HT-29 (cell line): ENCODE measurements at regions not wholly inside any gene's neighbourhood (a gene's known extent, or its start where the extent isn't known, plus 50 kb on each side); places are given as distances from the start of the nearest gene placed in this dataset.

Source experiments
- DNase-seq: peaks from one replicate; pipeline ENCODE4 v3.0.0-alpha.2; 2015; ENCODE audit warnings: low spot score

GRCh38 chr9:7984692-7985091 lies 185.1 kb upstream of the DMAC1 start:
- no peak for DNase-seq

- no peak for DNase-seq
Observed at GRCh38 chr9:7984203-7984602, 184.6 kb upstream of the DMAC1 start.

- DNase-seq: no peak
Observed at GRCh38 chr9:7983490-7983889, 183.9 kb upstream of the DMAC1 start.

GRCh38 chr9:7982907-7983306 lies 183.3 kb upstream of the DMAC1 start:
- no peak for DNase-seq

- no peak for DNase-seq
Observed at GRCh38 chr9:7980691-7981289, 181.2 kb upstream of the DMAC1 start.

GRCh38 chr9:7980041-7980440 lies 180.5 kb upstream of the DMAC1 start:
- DNase-seq: no peak

- DNase-seq: no peak
Observed at GRCh38 chr9:7979611-7980010, 180.0 kb upstream of the DMAC1 start.

- no peak for DNase-seq
Observed at GRCh38 chr9:7977586-7977985, 178.0 kb upstream of the DMAC1 start.

- no peak for DNase-seq
Observed at GRCh38 chr9:7976856-7977255, 177.3 kb upstream of the DMAC1 start.

GRCh38 chr9:7976167-7976755 lies 176.7 kb upstream of the DMAC1 start:
- peak; percentile 2 for DNase-seq

- DNase-seq: no peak
Observed at GRCh38 chr9:7975336-7975735, 175.8 kb upstream of the DMAC1 start.

GRCh38 chr9:7974335-7974960 lies 174.9 kb upstream of the DMAC1 start:
- DNase-seq: no peak

- DNase-seq: no peak
Observed at GRCh38 chr9:7973123-7973522, 173.5 kb upstream of the DMAC1 start.

- no peak for DNase-seq
Observed at GRCh38 chr9:7970681-7971330, 171.2 kb upstream of the DMAC1 start.

- no peak for DNase-seq
Observed at GRCh38 chr9:7968687-7969086, 169.1 kb upstream of the DMAC1 start.

- DNase-seq: peak; percentile 67
Observed at GRCh38 chr9:7967851-7968250, 168.3 kb upstream of the DMAC1 start.

GRCh38 chr9:7967093-7967827 lies 167.7 kb upstream of the DMAC1 start:
- DNase-seq: peak; percentile 1

GRCh38 chr9:7965063-7965462 lies 165.5 kb upstream of the DMAC1 start:
- DNase-seq: no peak

- DNase-seq: no peak
Observed at GRCh38 chr9:7963026-7963425, 163.4 kb upstream of the DMAC1 start.

GRCh38 chr9:7961076-7961475 lies 161.5 kb upstream of the DMAC1 start:
- no peak for DNase-seq

- no peak for DNase-seq
Observed at GRCh38 chr9:7960320-7961050, 160.9 kb upstream of the DMAC1 start.
